Endothelial cell (in vitro differentiated cells): ENCODE measurements at regions not wholly inside any gene's neighbourhood (a gene's known extent, or its start where the extent isn't known, plus 50 kb on each side); places are given as distances from the start of the nearest gene placed in this dataset.

ENCODE experiments used
- DNase-seq: peaks from one replicate; pipeline ENCODE4 v3.0.0; 2021; ENCODE audit warnings: low spot score
- H3K27ac Mint-ChIP-seq: one replicate; pipeline ENCODE4 v1.8.0; 2021; ENCODE audit warnings: mixed read lengths, inconsistent platforms; ENCODE audit not compliant: unreplicated experiment
- H3K27me3 Mint-ChIP-seq: one replicate; pipeline ENCODE4 v1.8.0; 2021; ENCODE audit warnings: mild to moderate bottlenecking, moderate library complexity, mixed read lengths, inconsistent platforms; ENCODE audit not compliant: unreplicated experiment
- H3K36me3 Mint-ChIP-seq: one replicate; pipeline ENCODE4 v1.8.0; 2021; ENCODE audit warnings: mild to moderate bottlenecking, low read depth, mixed read lengths, inconsistent platforms; ENCODE audit not compliant: unreplicated experiment
- H3K4me1 Mint-ChIP-seq: one replicate; pipeline ENCODE4 v1.8.0; 2021; ENCODE audit warnings: mild to moderate bottlenecking, mixed read lengths, inconsistent platforms; ENCODE audit not compliant: unreplicated experiment
- H3K4me3 Mint-ChIP-seq: one replicate; pipeline ENCODE4 v1.8.0; 2021; ENCODE audit warnings: mild to moderate bottlenecking, mixed read lengths, inconsistent platforms; ENCODE audit not compliant: unreplicated experiment
- H3K9me3 Mint-ChIP-seq: one replicate; pipeline ENCODE4 v1.8.0; 2021; ENCODE audit warnings: mixed read lengths, inconsistent platforms; ENCODE audit not compliant: unreplicated experiment
- TF ChIP-seq, protein P1 (sequence below): fragments of 200-600 bp; sonication (generic); IDR thresholded peaks from one replicate; pipeline ENCODE4 v1.5.0; 2021; ENCODE audit warnings: antibody characterized with exemption; ENCODE audit not compliant: unreplicated experiment

DNA sequence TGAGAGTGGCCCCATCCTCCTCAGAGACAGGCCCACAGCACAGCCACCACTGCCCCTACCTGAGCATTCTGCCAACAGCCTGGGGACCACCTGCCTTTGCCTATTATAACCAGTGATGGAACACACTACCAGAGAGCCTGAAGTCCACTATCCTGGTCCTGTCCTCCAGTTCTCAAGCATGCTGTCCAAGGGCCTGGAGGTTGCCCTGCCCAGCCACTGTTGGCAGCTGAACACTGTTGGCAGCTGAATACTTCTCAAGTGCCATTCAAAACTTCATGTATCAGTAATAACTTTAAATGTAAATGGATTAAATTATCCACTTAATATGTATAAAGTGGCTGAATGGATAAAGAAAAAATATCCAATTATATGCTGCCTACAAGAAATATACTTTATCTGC lies 194.3 kb upstream of the JADE1 start:
- H3K27ac Mint-ChIP-seq, result no peak overlapping the region
- no peak for DNase-seq
- peaks cover 10% of the 10 kb centered on the region for H3K4me1 Mint-ChIP-seq
- no peaks in the 10 kb centered on the region for H3K27me3 Mint-ChIP-seq
- H3K9me3 Mint-ChIP-seq, result no peaks in the 10 kb centered on the region
- H3K4me3 Mint-ChIP-seq, result no peak overlapping the region
- TF ChIP-seq, protein P1, sequence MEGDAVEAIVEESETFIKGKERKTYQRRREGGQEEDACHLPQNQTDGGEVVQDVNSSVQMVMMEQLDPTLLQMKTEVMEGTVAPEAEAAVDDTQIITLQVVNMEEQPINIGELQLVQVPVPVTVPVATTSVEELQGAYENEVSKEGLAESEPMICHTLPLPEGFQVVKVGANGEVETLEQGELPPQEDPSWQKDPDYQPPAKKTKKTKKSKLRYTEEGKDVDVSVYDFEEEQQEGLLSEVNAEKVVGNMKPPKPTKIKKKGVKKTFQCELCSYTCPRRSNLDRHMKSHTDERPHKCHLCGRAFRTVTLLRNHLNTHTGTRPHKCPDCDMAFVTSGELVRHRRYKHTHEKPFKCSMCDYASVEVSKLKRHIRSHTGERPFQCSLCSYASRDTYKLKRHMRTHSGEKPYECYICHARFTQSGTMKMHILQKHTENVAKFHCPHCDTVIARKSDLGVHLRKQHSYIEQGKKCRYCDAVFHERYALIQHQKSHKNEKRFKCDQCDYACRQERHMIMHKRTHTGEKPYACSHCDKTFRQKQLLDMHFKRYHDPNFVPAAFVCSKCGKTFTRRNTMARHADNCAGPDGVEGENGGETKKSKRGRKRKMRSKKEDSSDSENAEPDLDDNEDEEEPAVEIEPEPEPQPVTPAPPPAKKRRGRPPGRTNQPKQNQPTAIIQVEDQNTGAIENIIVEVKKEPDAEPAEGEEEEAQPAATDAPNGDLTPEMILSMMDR, result no peak
- no peaks in the 10 kb centered on the region for H3K36me3 Mint-ChIP-seq

DNA sequence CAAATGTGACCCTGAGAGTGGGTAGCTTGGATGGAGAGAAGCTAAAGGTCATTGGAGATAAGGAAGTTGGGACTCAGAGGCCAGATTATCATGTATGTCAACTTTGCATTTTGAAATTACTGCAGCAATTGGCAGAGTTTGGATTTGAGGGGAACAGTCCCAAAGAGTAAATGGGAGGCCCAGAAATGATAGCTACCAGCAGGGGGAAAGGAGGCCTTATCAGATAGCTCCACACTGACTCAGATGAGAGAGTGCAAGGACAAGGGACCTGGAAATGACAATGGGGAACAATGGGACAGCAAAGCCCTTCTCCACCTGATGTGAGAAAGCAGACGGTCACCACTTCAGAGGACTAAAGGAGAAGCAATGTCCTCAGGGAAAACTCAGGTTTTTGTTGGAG lies 201.5 kb upstream of the JADE1 start:
- DNase-seq, result no peak
- H3K4me1 Mint-ChIP-seq, result peaks cover 3% of the 10 kb centered on the region
- no peaks in the 10 kb centered on the region for H3K9me3 Mint-ChIP-seq
- no peak overlapping the region for H3K4me3 Mint-ChIP-seq
- TF ChIP-seq, protein P1, result no peak
- H3K27me3 Mint-ChIP-seq, result peaks cover 2% of the 10 kb centered on the region
- H3K36me3 Mint-ChIP-seq, result no peaks in the 10 kb centered on the region
- no peak overlapping the region for H3K27ac Mint-ChIP-seq

DNA sequence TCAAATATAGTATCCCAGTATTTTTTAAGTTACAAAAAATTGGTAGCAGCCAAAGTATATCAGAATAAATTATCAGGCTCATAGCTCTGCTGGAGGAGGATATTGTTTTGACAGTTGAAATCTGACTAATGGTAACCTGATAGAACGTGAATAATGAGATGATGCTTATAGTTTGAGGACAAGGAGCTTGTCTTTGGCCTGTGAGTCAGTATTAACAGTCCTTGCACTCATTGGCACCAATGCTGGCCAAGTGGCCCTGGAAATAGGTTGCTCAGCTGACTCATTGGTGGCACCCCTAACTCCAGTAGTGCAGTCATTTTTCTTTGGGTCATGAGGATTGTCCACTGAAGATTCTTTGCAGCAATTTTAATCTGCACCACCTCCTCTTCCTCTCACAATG lies 203.3 kb upstream of the JADE1 start:
- no peak for DNase-seq
- Mint-ChIP-seq H3K9me3 (no peaks in the 10 kb centered on the region), H3K27me3 (peaks cover 4% of the 10 kb centered on the region), H3K36me3 (no peaks in the 10 kb centered on the region), H3K4me3 (no peak overlapping the region), H3K27ac (no peak overlapping the region), H3K4me1 (peaks cover 5% of the 10 kb centered on the region)
- TF ChIP-seq, protein P1, result no peak

DNA sequence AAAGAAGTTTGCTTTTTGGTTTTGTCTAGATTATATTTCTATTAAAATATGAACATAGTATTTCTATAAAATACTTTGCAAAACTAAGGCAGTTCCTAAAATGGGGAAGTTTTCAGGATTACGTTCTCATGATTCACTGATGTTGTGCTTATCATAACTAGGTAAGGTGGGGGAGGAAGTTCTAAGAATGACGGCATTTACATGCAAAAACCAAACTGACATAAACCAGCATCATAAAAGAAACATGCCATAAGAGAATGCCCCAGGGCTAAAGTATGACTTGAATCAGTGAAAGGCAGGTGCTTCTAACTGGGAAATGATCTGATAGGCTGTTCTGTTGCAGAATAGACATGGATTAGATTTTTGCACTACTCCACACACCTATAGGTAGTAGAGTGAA lies 204.7 kb upstream of the JADE1 start:
- Mint-ChIP-seq H3K36me3 (no peaks in the 10 kb centered on the region), H3K4me3 (no peak overlapping the region), H3K27me3 (peaks cover 4% of the 10 kb centered on the region), H3K4me1 (peaks cover 16% of the 10 kb centered on the region), H3K27ac (no peak overlapping the region), H3K9me3 (no peaks in the 10 kb centered on the region)
- no peak for DNase-seq
- TF ChIP-seq, protein P1, result no peak

DNA sequence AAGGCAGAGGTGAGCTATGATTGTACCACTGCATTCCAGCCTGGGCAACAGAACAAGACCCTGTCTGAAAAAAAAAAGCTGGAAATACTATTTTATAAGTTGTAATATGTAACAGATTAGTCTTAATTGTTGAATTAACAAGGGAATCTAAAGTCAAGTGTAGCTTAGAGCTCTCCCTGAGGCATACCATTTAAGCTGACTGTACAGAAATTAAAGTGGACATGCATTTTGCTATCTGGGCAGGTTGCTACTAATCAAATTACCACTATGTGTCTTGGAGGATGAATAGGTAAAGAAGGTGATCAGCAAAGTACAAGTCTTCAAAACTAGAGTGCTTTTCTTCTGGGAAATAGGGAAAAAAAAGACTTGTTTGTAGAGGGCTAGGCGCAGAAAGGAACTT lies 205.3 kb upstream of the JADE1 start:
- no peak overlapping the region for H3K27ac Mint-ChIP-seq
- no peak for DNase-seq
- H3K27me3 Mint-ChIP-seq, result peaks cover 4% of the 10 kb centered on the region
- H3K36me3 Mint-ChIP-seq, result no peaks in the 10 kb centered on the region
- H3K4me1 Mint-ChIP-seq, result peaks cover 19% of the 10 kb centered on the region
- no peaks in the 10 kb centered on the region for H3K9me3 Mint-ChIP-seq
- TF ChIP-seq, protein P1, result no peak
- H3K4me3 Mint-ChIP-seq, result no peak overlapping the region
